Activated naive CD4-positive, alpha-beta T cell treated with anti-CD3 and anti-CD28 coated beads, Interleukin-2, amount 50 U/mL, for 24 hours (primary cell): ENCODE measurements at regions not wholly inside any gene's neighbourhood (a gene's known extent, or its start where the extent isn't known, plus 50 kb on each side); places are given as distances from the start of the nearest gene placed in this dataset.
"Not testable (repeated sequence)": the region's sequence is repeated elsewhere in the genome, so short reads cannot be mapped to it uniquely, and the experiment has no call there.

Experiments
- H3K27ac Mint-ChIP-seq: one replicate; pipeline ENCODE4 v1.8.0; 2021; ENCODE audit warnings: mild to moderate bottlenecking, mixed read lengths
- H3K27me3 Mint-ChIP-seq: one replicate; pipeline ENCODE4 v1.8.0; 2021; ENCODE audit warnings: mixed read lengths
- H3K36me3 Mint-ChIP-seq: one replicate; pipeline ENCODE4 v1.8.0; 2021; ENCODE audit warnings: mixed read lengths
- H3K4me1 Mint-ChIP-seq: one replicate; pipeline ENCODE4 v1.8.0; 2021; ENCODE audit warnings: mixed read lengths
- H3K4me3 Mint-ChIP-seq: one replicate; pipeline ENCODE4 v1.8.0; 2021; ENCODE audit warnings: mild to moderate bottlenecking, mixed read lengths
- H3K9me3 Mint-ChIP-seq: one replicate; pipeline ENCODE4 v1.8.0; 2021; ENCODE audit warnings: mixed read lengths

DNA sequence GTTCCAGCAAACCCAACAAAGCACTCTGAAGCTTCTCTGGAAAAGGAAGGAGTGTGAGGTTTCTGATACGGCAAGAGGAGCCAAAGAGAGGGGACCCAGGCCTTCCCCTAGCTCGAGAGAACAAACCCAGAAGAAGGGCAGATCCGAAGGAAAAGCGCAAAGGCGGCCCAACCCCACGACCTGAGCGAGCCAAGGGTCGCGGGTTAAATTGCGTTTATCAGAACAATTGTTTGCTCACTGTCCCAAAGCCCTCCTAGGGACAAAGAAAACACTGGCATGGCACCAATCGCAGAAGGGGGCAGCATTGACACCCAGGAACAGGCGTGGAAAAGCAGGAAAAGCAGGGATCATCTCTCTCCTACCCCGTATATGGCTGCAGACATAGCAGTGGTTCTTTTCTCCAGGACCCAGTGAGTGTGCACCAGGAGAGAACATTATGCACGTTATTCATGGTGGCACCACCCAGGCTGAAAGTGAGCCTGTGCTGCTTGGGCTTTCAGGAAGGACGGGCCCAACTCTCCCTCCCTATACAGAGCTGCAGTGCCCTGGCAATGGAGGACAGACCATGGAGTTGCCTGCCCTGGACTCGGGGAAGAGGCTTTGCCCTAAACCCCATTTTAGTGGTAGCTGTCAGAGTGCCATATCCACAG is 167.0 kb downstream of the FAM72C start:
- not testable (repeated sequence) for H3K27me3 Mint-ChIP-seq, H3K4me1 Mint-ChIP-seq, H3K9me3 Mint-ChIP-seq, H3K36me3 Mint-ChIP-seq, H3K27ac Mint-ChIP-seq, H3K4me3 Mint-ChIP-seq

DNA sequence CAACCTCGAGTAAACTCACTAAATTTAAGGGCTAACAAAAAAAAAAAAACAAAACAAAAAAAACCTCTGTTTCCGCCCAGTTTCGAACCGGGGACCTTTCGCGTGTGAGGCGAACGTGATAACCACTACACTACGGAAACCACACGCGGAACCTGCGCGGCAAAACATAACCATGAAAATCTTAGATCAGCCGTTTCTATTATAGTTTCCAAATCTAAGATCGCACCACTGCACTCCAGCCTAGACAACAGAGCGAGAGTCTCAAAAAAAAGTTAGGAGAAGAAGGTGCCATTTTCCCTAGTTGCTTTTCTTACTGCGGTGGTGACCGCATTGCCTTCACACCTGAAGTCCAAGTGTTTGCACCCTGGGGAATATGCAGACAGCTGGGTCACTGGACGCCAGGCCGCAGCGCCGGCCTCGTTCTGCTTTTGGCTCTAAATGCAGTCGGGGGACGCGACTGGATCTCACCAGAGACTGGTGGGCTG is 167.8 kb downstream of the FAM72C start:
- Mint-ChIP-seq H3K4me3 (peak overlapping the region; percentile 68), H3K27ac (peak overlapping the region; percentile 79)
- H3K4me1 Mint-ChIP-seq, H3K36me3 Mint-ChIP-seq, H3K9me3 Mint-ChIP-seq, H3K27me3 Mint-ChIP-seq: not testable (repeated sequence)

DNA sequence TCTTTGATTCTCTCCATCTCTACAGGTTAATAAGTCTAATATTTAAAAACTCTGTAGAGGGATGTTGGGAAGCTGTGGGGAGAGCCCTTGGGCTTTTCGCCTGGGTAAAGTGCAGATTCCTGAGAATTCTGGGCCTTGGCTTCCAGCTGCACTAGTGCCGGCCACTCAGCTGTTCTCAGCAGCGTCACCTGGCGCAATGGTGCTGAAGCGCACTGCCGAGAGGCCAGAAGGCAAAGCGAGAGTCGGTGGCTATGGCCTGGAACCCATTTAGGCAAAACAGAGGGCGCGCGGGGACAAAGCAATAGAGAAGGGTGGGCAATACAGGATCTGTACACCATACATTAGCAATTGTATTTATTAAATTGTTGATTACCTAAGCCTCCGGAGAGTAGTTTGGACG is 168.7 kb downstream of the FAM72C start:
- H3K27me3 Mint-ChIP-seq, H3K4me1 Mint-ChIP-seq, H3K4me3 Mint-ChIP-seq, H3K27ac Mint-ChIP-seq, H3K36me3 Mint-ChIP-seq, H3K9me3 Mint-ChIP-seq: not testable (repeated sequence)

DNA sequence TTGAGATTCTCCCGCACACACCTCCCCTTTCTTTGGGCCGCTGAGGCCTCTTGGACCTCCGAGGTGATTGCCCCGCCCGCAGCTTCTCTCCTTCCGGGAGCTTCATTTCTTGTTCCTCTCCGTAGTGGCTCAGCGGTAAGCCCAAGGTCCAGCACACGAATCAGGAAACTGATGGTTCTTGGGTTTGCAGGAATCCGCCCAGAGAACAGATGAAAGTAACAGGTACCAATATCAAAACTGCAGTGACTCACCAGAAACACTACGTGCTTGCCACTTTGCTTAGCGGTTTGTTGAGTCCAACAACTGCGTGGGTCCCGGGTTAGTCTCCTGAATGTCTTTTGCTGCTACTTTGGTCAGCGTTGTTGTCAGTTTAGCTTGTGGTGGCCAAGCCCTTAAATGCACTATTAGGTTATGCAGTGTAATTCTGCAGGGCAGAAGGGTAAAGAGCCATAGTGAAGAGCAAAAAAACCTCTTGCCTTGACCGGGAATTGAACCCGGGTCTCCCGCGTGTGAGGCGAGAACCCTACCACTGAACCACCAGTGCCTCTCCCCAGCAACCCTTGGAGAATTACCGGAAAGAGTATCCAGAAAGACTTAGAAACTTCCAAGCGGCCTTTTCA is 172.1 kb downstream of the FAM72C start:
- H3K4me3 Mint-ChIP-seq, H3K27ac Mint-ChIP-seq, H3K27me3 Mint-ChIP-seq, H3K9me3 Mint-ChIP-seq, H3K4me1 Mint-ChIP-seq, H3K36me3 Mint-ChIP-seq: not testable (repeated sequence)

DNA sequence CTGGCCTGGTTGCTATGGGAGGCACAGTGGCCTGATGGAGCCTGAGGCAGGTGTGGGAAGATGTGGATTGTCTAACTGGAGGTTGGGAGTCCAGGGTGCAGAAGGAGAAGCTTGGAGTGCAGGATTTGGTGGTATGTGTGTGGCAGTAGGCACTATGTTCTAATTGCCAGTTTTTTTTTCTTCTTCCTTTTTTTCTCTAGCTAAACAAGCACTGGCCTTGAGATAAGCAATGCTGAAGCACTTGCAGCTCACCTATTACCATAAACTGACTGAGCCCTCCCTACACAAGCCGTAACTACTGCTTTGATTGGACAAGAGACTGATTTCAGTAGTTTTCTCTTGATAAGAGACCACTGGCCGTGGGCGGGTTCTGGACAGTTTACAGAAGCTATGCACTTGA is 175.4 kb downstream of the FAM72C start:
- H3K27ac Mint-ChIP-seq, H3K9me3 Mint-ChIP-seq, H3K4me3 Mint-ChIP-seq, H3K27me3 Mint-ChIP-seq, H3K4me1 Mint-ChIP-seq, H3K36me3 Mint-ChIP-seq: not testable (repeated sequence)

DNA sequence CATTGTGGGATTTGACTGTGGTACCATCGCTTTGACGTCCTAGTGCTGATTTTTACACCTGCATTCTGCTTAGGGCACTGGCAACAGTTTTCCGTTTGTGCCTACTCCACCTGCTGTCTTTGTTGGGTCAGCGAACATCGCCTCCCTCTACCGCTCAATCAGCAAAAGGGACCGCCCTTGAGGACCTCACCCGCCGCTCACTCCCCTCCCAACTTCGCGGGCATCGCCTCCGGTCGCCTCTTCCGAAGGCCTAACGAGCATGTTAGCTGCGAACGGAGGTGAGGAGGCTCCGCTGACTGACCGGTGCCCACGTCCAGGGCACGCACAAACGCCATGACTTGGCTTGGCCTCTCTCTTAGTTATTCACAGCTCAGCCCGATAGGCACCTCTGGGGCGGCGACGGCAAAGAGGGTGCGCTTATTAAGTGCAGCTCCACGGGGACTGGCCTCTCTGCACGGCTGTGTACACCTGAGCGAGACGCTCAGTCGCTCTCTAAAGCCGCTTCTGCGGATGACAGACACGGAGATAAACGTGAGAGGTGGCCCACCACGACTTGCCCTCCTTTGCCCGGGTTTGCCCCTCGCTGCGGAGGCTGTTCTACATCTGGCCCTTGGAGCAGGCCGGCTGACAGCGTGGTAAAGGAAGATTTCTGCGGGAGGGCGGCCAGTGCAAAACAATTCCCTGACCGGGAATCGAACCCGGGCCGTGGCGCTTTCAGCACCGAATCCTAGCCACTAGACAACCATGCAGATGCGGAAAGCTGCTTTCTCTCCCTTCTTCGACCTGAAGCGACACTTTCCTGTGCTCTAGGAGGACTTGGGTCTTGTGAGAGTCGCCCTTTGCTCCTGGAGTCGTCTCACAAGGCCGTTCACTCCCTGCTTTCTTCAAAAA is 179.5 kb downstream of the FAM72C start:
- not testable (repeated sequence) for H3K27me3 Mint-ChIP-seq, H3K4me3 Mint-ChIP-seq, H3K27ac Mint-ChIP-seq, H3K36me3 Mint-ChIP-seq, H3K9me3 Mint-ChIP-seq, H3K4me1 Mint-ChIP-seq

DNA sequence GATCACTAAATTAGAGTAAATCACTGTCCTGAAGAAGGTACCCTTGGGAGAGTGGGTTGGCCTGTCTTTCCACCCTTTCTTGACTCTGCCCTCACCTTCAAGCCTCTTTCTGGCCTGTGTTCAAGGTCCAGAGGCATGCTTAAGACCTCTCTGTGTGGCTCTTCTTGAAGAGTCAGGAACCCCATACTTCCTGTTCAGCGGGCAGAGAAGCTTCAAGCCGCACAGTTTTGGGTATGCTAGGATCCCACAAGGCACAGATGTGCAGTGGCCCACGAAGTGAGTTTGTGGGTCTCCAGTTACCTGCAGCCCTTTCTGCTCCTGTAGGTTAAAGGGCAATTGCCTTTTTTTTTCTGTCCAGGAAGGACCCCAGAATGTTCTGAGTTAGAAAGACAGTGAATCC is 185.4 kb downstream of the FAM72C start:
- not testable (repeated sequence) for H3K27me3 Mint-ChIP-seq, H3K4me1 Mint-ChIP-seq, H3K9me3 Mint-ChIP-seq, H3K27ac Mint-ChIP-seq, H3K36me3 Mint-ChIP-seq, H3K4me3 Mint-ChIP-seq

DNA sequence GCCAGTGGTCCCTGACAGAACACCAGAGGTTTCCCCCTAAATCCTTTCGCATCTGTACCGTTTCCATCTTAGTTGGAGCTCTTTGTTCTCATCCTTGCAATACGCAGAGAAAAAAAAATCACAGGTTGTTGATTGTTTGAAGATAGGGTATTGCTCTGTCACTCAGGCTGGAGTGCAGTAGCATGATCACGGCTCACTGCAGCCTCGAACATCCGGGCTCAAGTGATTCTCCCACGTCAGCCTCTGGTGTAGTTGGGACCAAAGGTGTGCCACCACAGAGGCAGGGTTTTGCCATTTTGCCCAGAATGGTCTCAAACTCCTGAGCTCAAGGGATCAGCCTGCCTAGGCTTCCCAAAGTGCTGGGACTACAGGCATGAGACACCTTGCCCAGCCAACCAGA is 185.9 kb downstream of the FAM72C start:
- H3K4me1 Mint-ChIP-seq, H3K27me3 Mint-ChIP-seq, H3K4me3 Mint-ChIP-seq, H3K9me3 Mint-ChIP-seq, H3K27ac Mint-ChIP-seq, H3K36me3 Mint-ChIP-seq: not testable (repeated sequence)

DNA sequence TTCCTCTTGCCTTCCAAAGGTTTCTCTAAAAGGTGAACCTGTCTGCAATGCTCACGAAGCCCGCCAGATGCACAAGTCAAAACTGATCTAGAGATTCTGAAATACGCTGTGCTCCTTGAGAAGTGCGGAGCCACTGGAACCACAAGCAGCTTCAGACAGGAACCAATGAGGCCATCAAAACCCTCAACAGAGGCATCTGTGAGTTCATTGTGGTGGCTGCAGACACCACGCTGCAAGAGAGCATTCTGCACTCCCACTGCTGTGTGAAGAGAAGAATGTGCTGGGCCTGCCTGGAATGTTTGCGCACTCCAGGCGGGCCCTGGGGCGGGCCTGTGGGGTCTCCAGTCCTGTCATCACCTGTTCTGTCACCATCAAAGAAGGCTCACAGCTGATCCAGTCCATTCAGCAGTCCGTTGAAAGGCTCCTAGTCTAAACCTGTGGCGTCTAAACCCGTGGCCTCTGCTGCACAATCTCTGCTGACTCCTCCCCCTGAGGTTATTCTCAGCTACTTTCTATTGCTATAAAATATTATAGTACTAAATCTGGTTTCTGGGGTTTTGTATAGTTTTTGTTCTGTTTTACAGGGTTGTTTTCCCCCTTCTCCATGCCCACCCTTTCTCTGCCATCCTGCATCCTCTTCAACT is 187.4 kb downstream of the FAM72C start:
- not testable (repeated sequence) for H3K4me3 Mint-ChIP-seq, H3K4me1 Mint-ChIP-seq, H3K36me3 Mint-ChIP-seq, H3K27me3 Mint-ChIP-seq, H3K9me3 Mint-ChIP-seq, H3K27ac Mint-ChIP-seq

DNA sequence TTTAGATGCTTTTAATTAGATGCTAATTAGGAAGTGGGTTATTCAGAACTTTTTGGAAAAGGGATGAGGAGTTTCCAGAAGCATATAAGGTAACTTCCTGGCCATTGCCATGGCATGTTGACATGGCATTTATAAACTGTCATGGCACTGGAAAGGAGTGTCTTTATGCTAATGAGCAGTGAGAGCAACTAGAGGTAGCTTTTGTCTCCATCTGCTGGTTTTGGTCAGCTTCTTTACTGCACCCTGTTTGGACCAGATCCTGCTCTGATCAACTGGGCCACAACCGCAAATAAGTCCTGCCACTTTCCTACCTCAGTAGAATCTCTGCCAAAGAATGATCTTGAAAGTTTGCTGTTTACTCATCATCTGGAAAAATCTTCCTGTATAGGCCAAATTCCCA is 193.6 kb downstream of the FAM72C start:
- not testable (repeated sequence) for H3K27ac Mint-ChIP-seq, H3K27me3 Mint-ChIP-seq, H3K36me3 Mint-ChIP-seq, H3K4me3 Mint-ChIP-seq, H3K9me3 Mint-ChIP-seq, H3K4me1 Mint-ChIP-seq

DNA sequence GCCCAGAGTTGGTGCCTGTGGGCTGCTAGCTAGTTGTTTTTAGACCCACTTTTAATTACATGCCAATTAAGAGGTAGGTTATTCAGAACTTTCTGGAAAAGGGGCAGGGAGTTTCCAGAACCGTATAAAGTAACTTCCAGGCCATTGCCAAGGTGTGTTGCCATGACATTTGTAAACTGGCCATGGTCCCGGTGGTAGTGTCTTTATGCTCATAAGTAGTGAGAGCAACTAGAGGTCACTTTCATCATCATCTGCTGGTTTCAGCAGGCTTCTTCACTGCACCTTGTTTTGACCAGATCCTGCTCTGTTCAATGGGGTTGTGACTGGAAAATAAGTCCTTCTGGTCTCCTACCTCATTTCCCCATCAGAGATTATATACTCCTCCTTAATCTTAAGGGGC is 207.0 kb downstream of the FAM72C start:
- H3K27ac Mint-ChIP-seq, H3K4me1 Mint-ChIP-seq, H3K27me3 Mint-ChIP-seq, H3K36me3 Mint-ChIP-seq, H3K4me3 Mint-ChIP-seq, H3K9me3 Mint-ChIP-seq: not testable (repeated sequence)

DNA sequence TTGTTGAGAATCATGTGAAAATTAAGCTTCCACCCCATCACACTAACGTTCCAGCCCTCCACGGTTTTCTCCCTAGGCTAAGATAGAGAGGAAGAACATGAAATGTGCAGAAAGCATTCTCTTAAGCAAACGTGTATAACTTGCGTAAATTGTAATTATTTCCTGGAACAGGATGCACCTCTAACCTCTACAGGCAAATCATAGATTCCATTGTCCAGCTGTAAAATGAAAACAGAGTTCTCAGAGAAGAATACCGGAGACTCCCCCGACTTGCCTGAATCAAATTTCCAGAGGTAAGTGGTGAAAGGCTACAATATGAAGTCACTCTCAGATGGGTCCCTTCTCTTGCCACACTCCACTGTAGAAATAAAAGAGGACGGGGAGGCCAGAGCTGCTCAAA is 211.4 kb downstream of the FAM72C start:
- H3K36me3 Mint-ChIP-seq, H3K4me1 Mint-ChIP-seq, H3K27me3 Mint-ChIP-seq, H3K4me3 Mint-ChIP-seq, H3K9me3 Mint-ChIP-seq, H3K27ac Mint-ChIP-seq: not testable (repeated sequence)

DNA sequence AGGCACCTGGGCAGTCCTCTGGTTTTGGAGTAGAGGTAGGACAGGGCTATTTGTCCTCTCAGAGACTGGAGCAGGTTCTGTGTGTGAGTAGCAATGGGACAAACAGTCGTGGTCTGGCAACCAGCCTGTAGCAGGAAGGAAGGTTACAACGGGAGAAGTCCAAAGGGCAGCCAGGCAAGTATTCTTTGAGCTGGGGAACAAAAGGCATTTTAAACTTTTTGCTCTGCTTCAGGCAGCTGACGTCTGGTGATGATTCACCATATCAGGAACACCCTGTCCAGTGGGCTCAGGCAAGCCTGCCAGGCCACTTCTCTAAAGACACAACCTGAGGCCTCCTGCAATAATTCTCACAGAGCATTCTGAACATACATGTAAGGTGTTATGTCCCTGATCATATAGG is 215.8 kb downstream of the FAM72C start:
- not testable (repeated sequence) for H3K27me3 Mint-ChIP-seq, H3K4me3 Mint-ChIP-seq, H3K36me3 Mint-ChIP-seq, H3K27ac Mint-ChIP-seq, H3K9me3 Mint-ChIP-seq, H3K4me1 Mint-ChIP-seq

DNA sequence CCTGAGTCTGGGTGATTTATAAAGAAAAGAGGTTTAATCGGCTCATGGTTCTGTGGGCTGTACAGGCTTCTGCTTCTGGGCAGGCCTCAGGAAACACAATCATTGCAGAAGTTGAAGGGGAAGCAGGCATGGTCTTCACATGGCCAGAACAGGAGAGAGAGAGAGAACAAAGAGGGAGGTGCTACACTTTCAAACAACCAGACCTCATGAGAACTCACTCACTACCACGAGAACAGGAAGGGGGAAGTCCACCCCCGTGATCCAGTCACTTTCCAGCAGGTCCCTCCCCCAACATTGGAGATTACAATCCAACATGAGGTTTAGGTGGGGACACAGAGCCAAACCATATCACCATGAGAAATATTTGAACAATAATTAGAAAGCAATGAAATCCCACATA is 222.9 kb downstream of the FAM72C start:
- peaks cover 2% of the 10 kb centered on the region for H3K36me3 Mint-ChIP-seq
- peaks cover 4% of the 10 kb centered on the region for H3K27me3 Mint-ChIP-seq
- peaks cover 5% of the 10 kb centered on the region for H3K4me1 Mint-ChIP-seq
- no peak overlapping the region for H3K4me3 Mint-ChIP-seq
- peaks cover 6% of the 10 kb centered on the region for H3K9me3 Mint-ChIP-seq
- H3K27ac Mint-ChIP-seq, result no peak overlapping the region

DNA sequence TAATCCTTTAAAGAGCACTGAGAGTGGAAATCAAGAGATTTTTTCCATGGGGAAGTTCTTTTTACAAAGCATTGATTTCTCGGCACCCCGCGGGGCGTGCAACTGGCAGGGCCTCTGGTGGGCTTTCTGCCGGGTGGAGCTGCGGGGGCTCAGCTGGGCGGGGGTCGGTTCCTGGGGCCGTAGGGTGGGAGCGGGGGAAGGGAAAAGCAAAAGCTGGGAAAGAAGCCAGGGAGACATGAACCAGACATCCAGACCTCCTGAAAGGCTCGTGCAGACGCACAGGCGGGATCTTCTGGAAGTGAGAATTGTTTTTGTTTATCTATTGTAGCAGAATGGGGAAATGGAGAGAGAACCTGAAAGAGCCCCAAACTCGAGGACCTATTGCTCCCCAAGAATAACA is 235.2 kb downstream of the FAM72C start:
- Mint-ChIP-seq H3K27ac (no peak overlapping the region), H3K4me3 (no peak overlapping the region), H3K4me1 (no peaks in the 10 kb centered on the region), H3K9me3 (no peaks in the 10 kb centered on the region), H3K27me3 (peaks cover 30% of the 10 kb centered on the region), H3K36me3 (no peaks in the 10 kb centered on the region)

DNA sequence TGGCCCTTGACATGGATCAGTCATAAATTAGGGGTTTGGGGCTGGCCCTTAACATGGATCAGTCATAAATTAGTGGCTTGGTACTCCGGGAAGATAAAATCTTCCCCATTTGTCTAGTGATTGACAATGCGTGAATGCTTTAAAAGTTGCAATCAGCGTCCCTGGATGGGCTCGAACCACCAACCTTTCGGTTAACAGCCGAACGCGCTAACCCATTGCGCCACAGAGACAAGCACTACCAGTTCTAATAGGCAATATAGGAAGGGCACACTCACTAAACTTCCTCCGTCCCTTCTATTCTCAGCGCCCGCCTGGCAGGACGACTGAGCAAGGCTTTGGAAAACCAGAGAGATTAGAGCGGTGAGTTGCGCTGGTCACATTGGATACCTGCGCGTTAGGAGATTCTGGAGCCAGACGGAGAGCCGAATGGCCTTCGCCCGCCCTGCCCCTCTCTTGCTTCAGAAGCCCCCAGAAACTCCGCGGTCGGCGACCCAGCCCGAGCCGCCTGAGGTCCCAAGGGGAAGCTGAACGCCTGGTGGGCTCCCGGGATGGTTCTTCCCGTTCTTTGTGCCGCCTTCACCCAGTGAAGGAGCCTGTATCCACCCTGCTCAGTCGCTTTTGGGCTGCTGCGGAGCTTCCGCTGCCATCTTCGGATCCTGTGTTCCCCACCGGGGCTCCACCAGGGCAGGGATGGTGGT is 235.9 kb downstream of the FAM72C start:
- Mint-ChIP-seq H3K9me3 (no peaks in the 10 kb centered on the region), H3K27me3 (peaks cover 34% of the 10 kb centered on the region), H3K36me3 (no peaks in the 10 kb centered on the region), H3K27ac (no peak overlapping the region), H3K4me3 (no peak overlapping the region), H3K4me1 (no peaks in the 10 kb centered on the region)
